ENCODE measurements at regions not wholly inside any gene's neighbourhood (a gene's known extent, or its start where the extent isn't known, plus 50 kb on each side); places are given as distances from the start of the nearest gene placed in this dataset.

DNA sequence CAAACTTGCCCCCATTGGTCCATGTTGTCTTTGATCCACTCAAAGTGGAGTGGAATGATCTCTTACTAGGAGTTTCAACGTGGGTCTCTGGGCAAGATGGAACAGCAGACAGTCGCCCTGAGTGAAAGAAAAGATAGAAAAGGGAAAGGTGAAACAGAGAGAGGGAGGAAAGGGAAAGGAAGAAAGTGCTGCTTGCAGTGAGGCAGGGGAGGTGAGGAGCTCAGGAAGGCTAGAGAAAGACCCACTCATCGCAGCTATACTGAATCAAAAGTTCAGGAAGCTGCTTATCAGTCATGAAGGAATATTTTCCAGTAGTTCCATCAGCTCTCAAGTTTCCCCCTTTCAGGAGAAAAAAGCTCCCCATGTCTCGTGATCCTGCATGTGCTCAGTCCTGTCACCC lies 86.9 kb downstream of the ZNF467 start:
- TF ChIP-seq, protein P1, sequence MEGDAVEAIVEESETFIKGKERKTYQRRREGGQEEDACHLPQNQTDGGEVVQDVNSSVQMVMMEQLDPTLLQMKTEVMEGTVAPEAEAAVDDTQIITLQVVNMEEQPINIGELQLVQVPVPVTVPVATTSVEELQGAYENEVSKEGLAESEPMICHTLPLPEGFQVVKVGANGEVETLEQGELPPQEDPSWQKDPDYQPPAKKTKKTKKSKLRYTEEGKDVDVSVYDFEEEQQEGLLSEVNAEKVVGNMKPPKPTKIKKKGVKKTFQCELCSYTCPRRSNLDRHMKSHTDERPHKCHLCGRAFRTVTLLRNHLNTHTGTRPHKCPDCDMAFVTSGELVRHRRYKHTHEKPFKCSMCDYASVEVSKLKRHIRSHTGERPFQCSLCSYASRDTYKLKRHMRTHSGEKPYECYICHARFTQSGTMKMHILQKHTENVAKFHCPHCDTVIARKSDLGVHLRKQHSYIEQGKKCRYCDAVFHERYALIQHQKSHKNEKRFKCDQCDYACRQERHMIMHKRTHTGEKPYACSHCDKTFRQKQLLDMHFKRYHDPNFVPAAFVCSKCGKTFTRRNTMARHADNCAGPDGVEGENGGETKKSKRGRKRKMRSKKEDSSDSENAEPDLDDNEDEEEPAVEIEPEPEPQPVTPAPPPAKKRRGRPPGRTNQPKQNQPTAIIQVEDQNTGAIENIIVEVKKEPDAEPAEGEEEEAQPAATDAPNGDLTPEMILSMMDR (conservative IDR thresholded peaks at IDR 0.05), result no peak
- no peak for TF ChIP-seq EZH2 (IDR thresholded peaks at IDR 0.05; ENCODE audit: low read depth)
